VCaP (cell line): ENCODE measurements at regions not wholly inside any gene's neighbourhood (a gene's known extent, or its start where the extent isn't known, plus 50 kb on each side); places are given as distances from the start of the nearest gene placed in this dataset.

Experiments used
- H3K27ac ChIP-seq: fragments of 450-650 bp; 2 replicates; pipeline ENCODE4 v1.5.1; 2017
- TF ChIP-seq, protein P1 (sequence below): fragments of 450-650 bp; conservative IDR thresholded peaks from 2 replicates; pipeline ENCODE4 v1.5.1; 2017; ENCODE audit warnings: mild to moderate bottlenecking, moderate library complexity

- TF ChIP-seq, protein P1, sequence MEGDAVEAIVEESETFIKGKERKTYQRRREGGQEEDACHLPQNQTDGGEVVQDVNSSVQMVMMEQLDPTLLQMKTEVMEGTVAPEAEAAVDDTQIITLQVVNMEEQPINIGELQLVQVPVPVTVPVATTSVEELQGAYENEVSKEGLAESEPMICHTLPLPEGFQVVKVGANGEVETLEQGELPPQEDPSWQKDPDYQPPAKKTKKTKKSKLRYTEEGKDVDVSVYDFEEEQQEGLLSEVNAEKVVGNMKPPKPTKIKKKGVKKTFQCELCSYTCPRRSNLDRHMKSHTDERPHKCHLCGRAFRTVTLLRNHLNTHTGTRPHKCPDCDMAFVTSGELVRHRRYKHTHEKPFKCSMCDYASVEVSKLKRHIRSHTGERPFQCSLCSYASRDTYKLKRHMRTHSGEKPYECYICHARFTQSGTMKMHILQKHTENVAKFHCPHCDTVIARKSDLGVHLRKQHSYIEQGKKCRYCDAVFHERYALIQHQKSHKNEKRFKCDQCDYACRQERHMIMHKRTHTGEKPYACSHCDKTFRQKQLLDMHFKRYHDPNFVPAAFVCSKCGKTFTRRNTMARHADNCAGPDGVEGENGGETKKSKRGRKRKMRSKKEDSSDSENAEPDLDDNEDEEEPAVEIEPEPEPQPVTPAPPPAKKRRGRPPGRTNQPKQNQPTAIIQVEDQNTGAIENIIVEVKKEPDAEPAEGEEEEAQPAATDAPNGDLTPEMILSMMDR = no peak
- H3K27ac ChIP-seq = no peak overlapping the region
These were observed 169.2 kb upstream of the CDH8 start for GRCh38 chr16:62205459-62205858.

GRCh38 chr16:62201911-62202310 is 165.7 kb upstream of the CDH8 start:
- TF ChIP-seq, protein P1 = no peak

GRCh38 chr16:62194828-62195227 is 158.6 kb upstream of the CDH8 start:
- TF ChIP-seq, protein P1 = no peak

More at GRCh38 chr16:62201911-62202310, 165.7 kb upstream of the CDH8 start:
- H3K27ac ChIP-seq = no peak overlapping the region

GRCh38 chr16:62190426-62190825 is 154.2 kb upstream of the CDH8 start:
- no peak overlapping the region for H3K27ac ChIP-seq
- TF ChIP-seq, protein P1 = peak; percentile 45

More at GRCh38 chr16:62194828-62195227, 158.6 kb upstream of the CDH8 start:
- no peak overlapping the region for H3K27ac ChIP-seq

DNA sequence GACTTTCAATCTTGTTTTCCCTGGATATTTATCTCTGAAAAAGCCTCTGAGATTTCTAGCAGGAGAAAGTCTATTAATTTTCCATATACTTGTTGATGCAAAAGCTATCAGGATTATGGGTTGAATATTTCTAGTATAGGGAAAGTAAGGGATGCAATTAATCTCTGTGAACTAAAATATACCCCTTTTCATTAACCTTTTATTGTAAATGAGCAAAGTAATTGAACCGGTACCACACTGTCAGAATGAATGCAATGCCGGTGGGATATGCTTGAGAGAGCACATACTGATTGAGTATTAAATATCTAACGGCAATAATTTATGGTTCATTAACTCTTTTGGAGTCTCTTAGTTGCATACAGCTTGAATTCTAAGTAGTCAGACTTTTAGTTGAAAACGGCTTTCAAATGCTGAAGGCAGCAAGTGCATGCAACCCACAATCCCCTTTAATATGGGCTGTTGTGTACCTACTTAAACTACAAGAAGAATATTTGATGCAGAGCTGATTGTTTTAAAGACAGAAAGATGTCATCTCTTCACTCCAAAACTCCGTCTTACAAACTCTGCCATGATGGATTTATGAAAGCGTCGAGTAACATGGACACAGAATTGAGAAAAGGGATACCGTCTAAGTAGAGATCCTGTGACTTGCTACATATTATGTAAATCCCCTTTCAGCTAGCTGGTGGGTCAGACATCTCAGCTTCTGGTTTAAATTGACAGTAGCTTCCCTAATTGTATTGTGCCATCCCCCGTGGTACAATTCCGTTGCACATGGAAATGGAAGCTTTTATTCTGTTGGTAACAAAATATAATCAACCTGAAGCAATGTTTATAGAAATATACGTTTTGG is 141.3 kb upstream of the CDH8 start:
- H3K27ac ChIP-seq = no peak overlapping the region
- TF ChIP-seq, protein P1 = no peak

DNA sequence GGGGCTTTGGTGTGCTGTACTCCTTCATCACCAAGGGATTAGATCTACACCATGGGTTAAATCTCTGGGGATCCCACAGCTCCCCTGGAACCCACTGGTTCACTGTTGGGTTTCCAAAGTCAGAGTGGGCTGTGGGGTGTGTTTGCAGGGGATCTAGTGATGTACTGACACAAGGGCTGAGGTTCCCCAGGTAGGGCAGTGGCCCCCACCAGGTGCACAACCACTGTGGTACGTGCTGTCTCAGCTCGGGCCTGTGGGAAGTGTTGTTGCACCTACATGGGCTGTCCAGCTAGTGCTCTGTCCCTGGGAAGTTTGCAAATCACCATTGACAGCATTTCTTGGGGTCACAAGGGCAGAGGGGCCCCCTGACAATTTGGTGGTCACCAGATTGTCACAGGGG is 134.4 kb upstream of the CDH8 start:
- TF ChIP-seq, protein P1 = no peak

GRCh38 chr16:62167551-62167950 is 131.3 kb upstream of the CDH8 start:
- H3K27ac ChIP-seq = no peak overlapping the region
- TF ChIP-seq, protein P1 = no peak

More for the DNA sequence above, 134.4 kb upstream of the CDH8 start:
- no peak overlapping the region for H3K27ac ChIP-seq
